Large intestine (tissue), 3 donors: ENCODE measurements at regions not wholly inside any gene's neighbourhood (a gene's known extent, or its start where the extent isn't known, plus 50 kb on each side); places are given as distances from the start of the nearest gene placed in this dataset.
"Not testable (repeated sequence)": the region's sequence is repeated elsewhere in the genome, so short reads cannot be mapped to it uniquely, and the experiment has no call there.

Experiments
- DNase-seq, 2 donors: peaks; one replicate each; pipeline versions ENCODE4 v3.0.0 to v3.0.0-alpha.2; 2013
- H3K27ac ChIP-seq: one replicate; pipeline ENCODE4 v1.5.1; 2013; ENCODE audit warnings: low read length
- H3K27me3 ChIP-seq: 2 replicates; pipeline ENCODE4 v1.6.1; 2013; ENCODE audit warnings: low read length; ENCODE audit not compliant: control insufficient read depth, insufficient read depth
- H3K36me3 ChIP-seq: 2 replicates; pipeline ENCODE4 v1.6.1; 2013; ENCODE audit warnings: low read length; ENCODE audit not compliant: control insufficient read depth, insufficient read depth
- H3K4me1 ChIP-seq: one replicate; pipeline ENCODE4 v1.6.1; 2013; ENCODE audit warnings: low read length; ENCODE audit not compliant: control insufficient read depth, insufficient read depth
- H3K4me3 ChIP-seq: one replicate; pipeline ENCODE4 v1.5.1; 2013; ENCODE audit warnings: low read length
- H3K9me3 ChIP-seq: one replicate; pipeline ENCODE4 v1.6.1; 2013; ENCODE audit warnings: mild to moderate bottlenecking, low read depth, low read length, moderate library complexity; ENCODE audit not compliant: control insufficient read depth
- WGBS: methylation state at CpG from one replicate; pipeline ENCODE4 v1.1.5; 2013; ENCODE audit warnings: low lambda C conversion rate; ENCODE audit not compliant: insufficient coverage; 5-methylcytosine and 5-hydroxymethylcytosine counted together

- no peak overlapping the region for H3K27ac ChIP-seq
- no peaks in the 10 kb centered on the region for H3K36me3 ChIP-seq
- H3K27me3 ChIP-seq: no peaks in the 10 kb centered on the region
- no peak for DNase-seq
- H3K9me3 ChIP-seq: no peaks in the 10 kb centered on the region
- WGBS: 100% methylated on average over 1 of the region's 1 CpG
- no peaks in the 10 kb centered on the region for H3K4me1 ChIP-seq
- no peak overlapping the region for H3K4me3 ChIP-seq
Observed at GRCh38 chr15:87680208-87680607, 576.3 kb downstream of the NTRK3 start.

GRCh38 chr15:87675271-87675670 lies 581.3 kb downstream of the NTRK3 start:
- H3K4me3 ChIP-seq: no peak overlapping the region
- H3K27me3 ChIP-seq: no peaks in the 10 kb centered on the region
- H3K27ac ChIP-seq: no peak overlapping the region
- no peaks in the 10 kb centered on the region for H3K4me1 ChIP-seq
- DNase-seq: no peak
- no CpG with 5 or more reads among the region's 5 CpGs for WGBS
- no peaks in the 10 kb centered on the region for H3K36me3 ChIP-seq
- no peaks in the 10 kb centered on the region for H3K9me3 ChIP-seq

- WGBS: no CpG with 5 or more reads among the region's 8 CpGs
- no peaks in the 10 kb centered on the region for H3K36me3 ChIP-seq
- no peak overlapping the region for H3K27ac ChIP-seq
- no peaks in the 10 kb centered on the region for H3K27me3 ChIP-seq
- DNase-seq: no peak
- no peaks in the 10 kb centered on the region for H3K9me3 ChIP-seq
- no peaks in the 10 kb centered on the region for H3K4me1 ChIP-seq
- H3K4me3 ChIP-seq: no peak overlapping the region
Observed at GRCh38 chr15:87672309-87673288, 583.9 kb downstream of the NTRK3 start.

GRCh38 chr15:87671289-87671688 lies 585.2 kb downstream of the NTRK3 start:
- H3K36me3 ChIP-seq: no peaks in the 10 kb centered on the region
- H3K27me3 ChIP-seq: no peaks in the 10 kb centered on the region
- H3K4me3 ChIP-seq: no peak overlapping the region
- H3K27ac ChIP-seq: no peak overlapping the region
- WGBS: 51% methylated on average over 2 of the region's 5 CpGs
- H3K9me3 ChIP-seq: peaks cover 3% of the 10 kb centered on the region
- no peak for DNase-seq
- no peaks in the 10 kb centered on the region for H3K4me1 ChIP-seq

GRCh38 chr15:87669846-87670245 lies 586.7 kb downstream of the NTRK3 start:
- H3K27me3 ChIP-seq: no peaks in the 10 kb centered on the region
- H3K9me3 ChIP-seq: peaks cover 3% of the 10 kb centered on the region
- DNase-seq: no peak
- H3K36me3 ChIP-seq: no peaks in the 10 kb centered on the region
- no CpG with 5 or more reads among the region's 6 CpGs for WGBS
- no peak overlapping the region for H3K4me3 ChIP-seq
- no peaks in the 10 kb centered on the region for H3K4me1 ChIP-seq
- no peak overlapping the region for H3K27ac ChIP-seq

- not testable (repeated sequence) for H3K4me3 ChIP-seq, DNase-seq, H3K27ac ChIP-seq, H3K27me3 ChIP-seq, H3K4me1 ChIP-seq, H3K36me3 ChIP-seq, H3K9me3 ChIP-seq
- 100% methylated on average over 1 of the region's 8 CpGs for WGBS
Observed at GRCh38 chr15:87668768-87669564, 587.6 kb downstream of the NTRK3 start.

GRCh38 chr15:87667643-87668042 lies 588.9 kb downstream of the NTRK3 start:
- Histone ChIP-seq H3K36me3 (no peaks in the 10 kb centered on the region), H3K4me1 (no peaks in the 10 kb centered on the region)

GRCh38 chr15:87662575-87662974 lies 594.0 kb downstream of the NTRK3 start:
- no peak for DNase-seq
- Histone ChIP-seq H3K4me3 (no peak overlapping the region), H3K36me3 (no peaks in the 10 kb centered on the region), H3K27me3 (no peaks in the 10 kb centered on the region), H3K4me1 (no peaks in the 10 kb centered on the region), H3K27ac (no peak overlapping the region), H3K9me3 (peaks cover 3% of the 10 kb centered on the region)
- no CpG with 5 or more reads among the region's 6 CpGs for WGBS

More at GRCh38 chr15:87667643-87668042, 588.9 kb downstream of the NTRK3 start:
- no peak overlapping the region for H3K4me3 ChIP-seq
- no CpG with 5 or more reads among the region's 3 CpGs for WGBS
- no peak for DNase-seq
- H3K9me3 ChIP-seq: peaks cover 3% of the 10 kb centered on the region
- no peak overlapping the region for H3K27ac ChIP-seq
- H3K27me3 ChIP-seq: no peaks in the 10 kb centered on the region

GRCh38 chr15:87661454-87662355 lies 594.8 kb downstream of the NTRK3 start:
- H3K4me3 ChIP-seq: no peak overlapping the region
- no peaks in the 10 kb centered on the region for H3K4me1 ChIP-seq
- no peaks in the 10 kb centered on the region for H3K9me3 ChIP-seq
- no peak for DNase-seq
- no peaks in the 10 kb centered on the region for H3K27me3 ChIP-seq
- WGBS: no CpG with 5 or more reads among the region's 3 CpGs
- no peak overlapping the region for H3K27ac ChIP-seq
- no peaks in the 10 kb centered on the region for H3K36me3 ChIP-seq
